ENCODE measurements at regions not wholly inside any gene's neighbourhood (a gene's known extent, or its start where the extent isn't known, plus 50 kb on each side); places are given as distances from the start of the nearest gene placed in this dataset.

- Histone ChIP-seq H3K4me1 (no peaks in the 10 kb centered on the region), H3K27ac (no peak overlapping the region), H3K4me3 (no peak overlapping the region), H3K36me3 (no peaks in the 10 kb centered on the region), H3K9me3 (no peaks in the 10 kb centered on the region), H3K27me3 (no peaks in the 10 kb centered on the region)
- peak; percentile 55 for ATAC-seq
- DNase-seq: peak; percentile 54
- intact Hi-C loops (cut with DNase I): no loop called here
- TF ChIP-seq CTCF (IDR thresholded peaks at IDR 0.05): no peak
These were observed 391.9 kb downstream of the DLEU7 start for GRCh38 chr13:50451609-50452008.

DNA sequence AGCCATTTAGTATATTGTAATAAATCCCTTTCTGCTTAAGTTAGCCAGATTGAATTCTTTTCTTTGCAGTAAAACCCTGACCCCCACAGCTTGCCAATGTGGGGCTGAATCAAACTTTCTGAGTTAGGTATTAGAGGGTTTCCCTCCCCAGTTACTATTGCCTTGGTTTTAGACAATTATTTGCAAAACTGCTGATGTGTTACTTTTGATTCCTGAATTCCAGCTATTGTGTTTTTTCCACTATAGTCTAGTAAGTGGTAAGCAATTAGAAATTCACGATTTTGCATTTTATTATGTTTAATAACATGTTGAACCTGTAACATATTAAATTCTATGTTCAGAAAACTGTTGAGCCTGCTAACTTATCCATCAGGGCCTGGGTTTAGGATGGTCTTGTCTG lies 391.5 kb downstream of the DLEU7 start:
- Histone ChIP-seq H3K27ac (no peak overlapping the region), H3K4me3 (no peak overlapping the region), H3K27me3 (no peaks in the 10 kb centered on the region), H3K9me3 (no peaks in the 10 kb centered on the region), H3K4me1 (no peaks in the 10 kb centered on the region), H3K36me3 (no peaks in the 10 kb centered on the region)
- ATAC-seq (no peak), DNase-seq (no peak)
- intact Hi-C loops (cut with DNase I): no loop called here
- no peak for TF ChIP-seq CTCF (IDR thresholded peaks at IDR 0.05)

DNA sequence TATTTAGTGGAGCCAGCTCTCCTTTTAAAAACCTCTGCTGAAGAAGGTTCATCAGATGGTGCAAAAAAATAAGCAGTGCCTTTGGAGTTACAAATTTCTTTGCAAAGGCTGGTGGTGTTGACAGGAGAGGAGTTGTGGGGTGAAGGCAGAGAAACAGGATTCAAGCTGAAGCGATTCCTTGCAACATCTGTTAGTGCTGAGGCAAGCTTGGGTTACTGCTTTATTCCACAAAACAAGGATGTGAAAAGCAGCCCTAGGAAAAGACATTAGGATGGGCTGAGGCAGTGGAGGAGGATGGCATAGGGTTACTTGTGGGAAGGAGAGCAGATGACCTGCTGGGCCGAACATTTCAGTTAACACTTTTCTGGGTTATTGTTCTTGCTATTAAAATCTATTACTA lies 390.7 kb downstream of the DLEU7 start:
- no peak overlapping the region for H3K27ac ChIP-seq
- no peak for ATAC-seq

GRCh38 chr13:50453188-50453587 lies 390.3 kb downstream of the DLEU7 start:
- no peak for ATAC-seq
- intact Hi-C loops (cut with DNase I): no loop called here
- Histone ChIP-seq H3K4me1 (no peaks in the 10 kb centered on the region), H3K4me3 (no peak overlapping the region), H3K27ac (no peak overlapping the region), H3K9me3 (no peaks in the 10 kb centered on the region), H3K27me3 (no peaks in the 10 kb centered on the region), H3K36me3 (no peaks in the 10 kb centered on the region)
- DNase-seq: no peak
- TF ChIP-seq CTCF (IDR thresholded peaks at IDR 0.05): no peak

More for the DNA sequence above, 390.7 kb downstream of the DLEU7 start:
- no peaks in the 10 kb centered on the region for H3K27me3 ChIP-seq
- TF ChIP-seq CTCF (IDR thresholded peaks at IDR 0.05): no peak
- intact Hi-C loops (cut with DNase I): no loop called here
- DNase-seq: no peak
- H3K4me3 ChIP-seq: no peak overlapping the region
- no peaks in the 10 kb centered on the region for H3K36me3 ChIP-seq
- no peaks in the 10 kb centered on the region for H3K9me3 ChIP-seq
- no peaks in the 10 kb centered on the region for H3K4me1 ChIP-seq

DNA sequence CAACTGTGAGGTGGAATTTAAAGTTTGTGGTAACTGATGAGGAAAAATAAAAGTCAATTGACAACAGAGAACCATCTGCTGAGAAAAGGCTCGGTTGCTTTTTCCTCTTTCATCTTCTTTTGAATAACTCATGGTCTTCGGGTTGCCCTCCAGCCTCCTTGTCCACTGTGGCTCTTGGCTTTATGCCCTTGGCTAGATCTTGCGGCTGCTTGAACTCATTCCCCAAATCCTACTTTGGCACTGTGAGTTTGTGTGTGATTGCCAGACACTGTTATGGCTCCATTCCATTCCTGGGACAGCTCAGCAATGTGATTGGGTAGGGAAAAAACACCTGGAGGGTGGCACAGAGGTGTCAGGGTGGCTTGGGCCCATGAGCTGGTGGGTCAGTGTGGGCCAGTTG lies 387.4 kb downstream of the DLEU7 start:
- intact Hi-C loops (cut with DNase I): no loop called here
- Histone ChIP-seq H3K27me3 (no peaks in the 10 kb centered on the region), H3K9me3 (no peaks in the 10 kb centered on the region), H3K27ac (no peak overlapping the region), H3K36me3 (no peaks in the 10 kb centered on the region), H3K4me1 (no peaks in the 10 kb centered on the region), H3K4me3 (no peak overlapping the region)
- no peak for ATAC-seq
- no peak for DNase-seq
- no peak for TF ChIP-seq CTCF (IDR thresholded peaks at IDR 0.05)
